OCI-LY3 (cell line): ENCODE measurements at regions not wholly inside any gene's neighbourhood (a gene's known extent, or its start where the extent isn't known, plus 50 kb on each side); places are given as distances from the start of the nearest gene placed in this dataset.

Source experiments
- H2AFZ ChIP-seq: fragments of 200-600, 300-600 bp; shearing (Covaris generic); 2 replicates; pipeline ENCODE4 v1.6.0; 2014; ENCODE audit warnings: antibody characterized with exemption, low read depth, low read length
- H3K27ac ChIP-seq: fragments of 200-600, 300-600 bp; sonication (generic); 2 replicates; pipeline ENCODE4 v1.5.1; 2014; ENCODE audit warnings: mild to moderate bottlenecking, low read length, moderate library complexity, mixed read lengths
- H3K27me3 ChIP-seq: fragments of 200-600, 300-600 bp; sonication (generic); 2 replicates; pipeline ENCODE4 v1.6.1; 2014; ENCODE audit warnings: low read depth, low read length, mixed read lengths
- H3K36me3 ChIP-seq: fragments of 200-600, 300-600 bp; sonication (generic); replicated peaks from 2 replicates; pipeline ENCODE3; 2014; ENCODE audit warnings: low read depth, low read length, mixed read lengths
- H3K4me1 ChIP-seq: fragments of 300-600, 200-600 bp; sonication (generic); 2 replicates; pipeline ENCODE4 v1.6.1; 2014; ENCODE audit warnings: low read length, mixed read lengths
- H3K4me2 ChIP-seq: fragments of 200-600, 300-600 bp; sonication (generic); 2 replicates; pipeline ENCODE4 v1.6.1; 2014; ENCODE audit warnings: low read length, mixed read lengths
- H3K4me3 ChIP-seq: fragments of 300-600, 200-600 bp; sonication (generic); 2 replicates; pipeline ENCODE4 v1.5.1; 2014; ENCODE audit warnings: antibody characterized with exemption, mild to moderate bottlenecking, low read length, moderate library complexity
- H3K79me2 ChIP-seq: fragments of 300-600, 200-600 bp; shearing (Covaris generic); 2 replicates; pipeline ENCODE4 v1.6.1; 2014; ENCODE audit warnings: mild to moderate bottlenecking, low read length, mixed read lengths
- H3K9ac ChIP-seq: fragments of 300-600, 200-600 bp; shearing (Covaris generic); 2 replicates; pipeline ENCODE4 v1.6.0; 2014; ENCODE audit warnings: mild to moderate bottlenecking, low read length, moderate library complexity
- H3K9me3 ChIP-seq: fragments of 200-600, 300-600 bp; shearing (Covaris generic); 2 replicates; pipeline ENCODE4 v1.6.1; 2014; ENCODE audit warnings: low read length, mixed read lengths; ENCODE audit not compliant: insufficient read depth
- H4K20me1 ChIP-seq: fragments of 200-600, 300-600 bp; sonication (generic); 2 replicates; pipeline ENCODE4 v1.6.1; 2016; ENCODE audit warnings: low read length, mixed read lengths; ENCODE audit not compliant: insufficient read depth
- EZH2phosphoT487 ChIP-seq: fragments of 200-600 bp; shearing (Covaris generic); IDR thresholded peaks from 2 replicates; pipeline ENCODE4 v1.6.1; 2018; ENCODE audit warnings: antibody characterized with exemption, mixed run types, low read depth
- TF ChIP-seq, protein P1 (sequence below): fragments of 200-600, 300-600 bp; sonication (generic); IDR thresholded peaks from 2 replicates; pipeline ENCODE4 v1.5.1; 2014; ENCODE audit warnings: antibody characterized with exemption, low read length, low read depth

DNA sequence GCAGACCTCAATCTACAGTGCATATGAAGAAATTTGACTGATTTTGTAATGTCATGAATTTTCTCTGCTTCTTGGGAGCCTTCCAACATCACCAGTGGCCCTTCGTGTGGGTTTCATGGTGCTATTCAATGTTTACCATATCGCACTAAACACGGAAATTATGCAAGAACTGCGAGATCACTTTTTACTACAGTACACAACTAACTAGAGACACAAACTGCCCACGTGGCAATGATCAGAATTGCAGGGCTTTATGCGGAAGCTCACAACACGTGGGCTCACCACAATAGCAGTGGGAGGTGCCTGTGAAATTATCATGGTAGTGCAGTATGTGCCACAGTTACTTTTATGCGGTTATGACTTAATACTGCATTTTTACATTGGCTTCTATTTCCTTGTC is 449.7 kb upstream of the KLF6 start:
- Histone ChIP-seq H3K36me3 (no peaks in the 10 kb centered on the region), H3K4me1 (no peaks in the 10 kb centered on the region), H3K9me3 (no peaks in the 10 kb centered on the region), H2AFZ (no peak overlapping the region), H3K27ac (no peak overlapping the region), H3K27me3 (no peaks in the 10 kb centered on the region), H3K4me3 (no peak overlapping the region), H3K4me2 (no peak overlapping the region), H3K9ac (no peak overlapping the region), H3K79me2 (no peaks in the 10 kb centered on the region), H4K20me1 (no peaks in the 10 kb centered on the region)
- TF ChIP-seq, protein P1, sequence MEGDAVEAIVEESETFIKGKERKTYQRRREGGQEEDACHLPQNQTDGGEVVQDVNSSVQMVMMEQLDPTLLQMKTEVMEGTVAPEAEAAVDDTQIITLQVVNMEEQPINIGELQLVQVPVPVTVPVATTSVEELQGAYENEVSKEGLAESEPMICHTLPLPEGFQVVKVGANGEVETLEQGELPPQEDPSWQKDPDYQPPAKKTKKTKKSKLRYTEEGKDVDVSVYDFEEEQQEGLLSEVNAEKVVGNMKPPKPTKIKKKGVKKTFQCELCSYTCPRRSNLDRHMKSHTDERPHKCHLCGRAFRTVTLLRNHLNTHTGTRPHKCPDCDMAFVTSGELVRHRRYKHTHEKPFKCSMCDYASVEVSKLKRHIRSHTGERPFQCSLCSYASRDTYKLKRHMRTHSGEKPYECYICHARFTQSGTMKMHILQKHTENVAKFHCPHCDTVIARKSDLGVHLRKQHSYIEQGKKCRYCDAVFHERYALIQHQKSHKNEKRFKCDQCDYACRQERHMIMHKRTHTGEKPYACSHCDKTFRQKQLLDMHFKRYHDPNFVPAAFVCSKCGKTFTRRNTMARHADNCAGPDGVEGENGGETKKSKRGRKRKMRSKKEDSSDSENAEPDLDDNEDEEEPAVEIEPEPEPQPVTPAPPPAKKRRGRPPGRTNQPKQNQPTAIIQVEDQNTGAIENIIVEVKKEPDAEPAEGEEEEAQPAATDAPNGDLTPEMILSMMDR: no peak
- no peak for TF ChIP-seq EZH2phosphoT487

DNA sequence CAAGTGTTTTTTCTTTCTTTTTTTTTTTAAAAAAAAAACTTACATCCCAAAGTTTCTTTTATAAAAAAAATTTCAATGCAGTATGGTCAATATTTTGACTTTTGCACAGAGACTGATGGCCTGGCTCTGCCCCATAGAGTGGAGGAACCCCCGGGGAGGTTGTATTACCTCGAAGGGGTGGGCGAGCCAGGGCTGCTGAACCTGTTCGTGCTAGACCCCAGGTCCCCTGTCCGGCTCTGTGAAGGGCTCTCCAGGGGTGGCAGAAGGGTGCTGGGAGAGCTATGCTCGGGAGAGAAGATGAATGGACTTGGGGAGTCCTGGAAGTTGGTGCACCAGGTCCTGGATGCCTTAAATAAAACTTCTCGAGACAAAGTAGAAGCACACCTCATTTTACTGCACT is 446.4 kb upstream of the KLF6 start:
- Histone ChIP-seq H2AFZ (no peak overlapping the region), H3K9ac (no peak overlapping the region), H4K20me1 (no peaks in the 10 kb centered on the region), H3K27ac (no peak overlapping the region), H3K9me3 (no peaks in the 10 kb centered on the region), H3K79me2 (no peaks in the 10 kb centered on the region), H3K36me3 (no peaks in the 10 kb centered on the region), H3K4me1 (no peaks in the 10 kb centered on the region), H3K4me3 (no peak overlapping the region), H3K4me2 (no peak overlapping the region), H3K27me3 (no peaks in the 10 kb centered on the region)
- TF ChIP-seq, protein P1: no peak
- TF ChIP-seq EZH2phosphoT487: no peak

DNA sequence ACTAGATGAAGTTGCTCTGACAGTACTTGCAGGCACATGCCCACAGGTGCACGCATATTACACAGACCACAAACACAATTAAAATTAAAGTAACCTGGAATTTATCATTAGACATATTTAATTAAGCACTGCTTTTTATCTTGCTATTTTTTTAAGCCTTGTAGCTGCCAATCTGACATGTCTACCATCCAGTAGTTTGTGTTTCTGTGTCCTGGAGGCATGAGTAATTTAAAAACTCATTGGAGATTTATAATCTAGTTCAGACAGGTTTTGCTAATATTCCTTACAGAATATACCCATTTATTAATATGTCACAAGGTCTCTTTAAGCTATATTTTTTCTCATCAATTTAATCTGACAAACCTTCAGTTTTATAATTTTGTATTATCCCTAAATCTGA is 445.0 kb upstream of the KLF6 start:
- Histone ChIP-seq H3K9me3 (no peaks in the 10 kb centered on the region), H3K4me3 (no peak overlapping the region), H3K79me2 (no peaks in the 10 kb centered on the region), H3K4me2 (no peak overlapping the region), H3K27me3 (no peaks in the 10 kb centered on the region), H4K20me1 (no peaks in the 10 kb centered on the region), H2AFZ (no peak overlapping the region), H3K36me3 (no peaks in the 10 kb centered on the region), H3K27ac (no peak overlapping the region), H3K4me1 (no peaks in the 10 kb centered on the region), H3K9ac (no peak overlapping the region)
- TF ChIP-seq, protein P1: no peak
- TF ChIP-seq EZH2phosphoT487: no peak

DNA sequence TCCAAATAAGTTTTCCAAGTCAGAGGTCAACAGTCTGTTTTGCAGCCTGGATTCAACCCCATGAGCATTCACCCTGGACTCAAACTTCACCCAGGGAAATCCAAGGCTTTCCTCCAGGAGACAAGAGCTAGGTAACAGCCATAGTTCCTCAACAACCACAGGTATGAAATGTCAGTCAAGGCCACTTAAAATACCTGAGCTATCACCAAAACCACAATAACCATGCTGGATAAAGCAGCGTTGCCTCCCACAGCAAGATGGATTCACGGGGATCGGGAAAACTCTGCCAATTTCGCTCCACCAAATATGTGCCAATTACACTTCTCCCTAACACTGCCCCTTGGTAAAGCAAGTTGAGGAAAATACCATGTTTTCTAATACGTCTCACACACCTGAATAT is 444.1 kb upstream of the KLF6 start:
- Histone ChIP-seq H4K20me1 (no peaks in the 10 kb centered on the region), H3K9ac (no peak overlapping the region), H3K27ac (no peak overlapping the region), H3K79me2 (no peaks in the 10 kb centered on the region), H3K4me1 (no peaks in the 10 kb centered on the region), H3K4me2 (no peak overlapping the region), H2AFZ (no peak overlapping the region), H3K4me3 (no peak overlapping the region), H3K9me3 (no peaks in the 10 kb centered on the region), H3K36me3 (no peaks in the 10 kb centered on the region), H3K27me3 (no peaks in the 10 kb centered on the region)
- no peak for TF ChIP-seq EZH2phosphoT487
- TF ChIP-seq, protein P1: no peak
